Naive thymus-derived CD4-positive, alpha-beta T cell (primary cell): ENCODE measurements at regions not wholly inside any gene's neighbourhood (a gene's known extent, or its start where the extent isn't known, plus 50 kb on each side); places are given as distances from the start of the nearest gene placed in this dataset.

Experiments used
- ATAC-seq: fragments of 150-1000 bp; cut with Tn5 transposase; 2 replicates; pipeline ENCODE4 v1.10.0; 2021; ENCODE audit warnings: mild to moderate bottlenecking, moderate library complexity
- CTCF ChIA-PET: fragments of 350-600 bp; sonication (Branson Sonifier 250); formaldehyde crosslinking; loops from one replicate; lab custom pipeline; 2021; ENCODE audit warnings: antibody characterized with exemption; lab: Charles Lee
- POLR2A ChIA-PET: fragments of 350-600 bp; sonication (Branson Sonifier 250); formaldehyde crosslinking; loops from one replicate; lab custom pipeline; 2021; ENCODE audit warnings: antibody characterized with exemption, inconsistent platforms; lab: Charles Lee
- DNase-seq, 9 donors: peaks; one replicate each; pipeline versions ENCODE4 v3.0.0 to v3.0.0-alpha.2; 2020 to 2022; ENCODE audit warnings: mixed read lengths in 1 of 9
- H3K27ac ChIP-seq: one replicate; pipeline ENCODE4 v1.7.0; 2013; ENCODE audit warnings: mild to moderate bottlenecking, low read depth, low read length, moderate library complexity
- H3K27me3 ChIP-seq, 2 donors: one replicate each; pipeline ENCODE4 v1.7.0; 2013; ENCODE audit warnings: low read length in 2 of 2, mild to moderate bottlenecking in 2 of 2, moderate library complexity in 2 of 2; ENCODE audit not compliant: control insufficient read depth in 2 of 2, insufficient read depth in 2 of 2
- H3K36me3 ChIP-seq, 3 experiments: 1 replicate in 2 of 3; 2 replicates in 1 of 3; pipeline ENCODE4 v1.7.0; 2013; ENCODE audit warnings: low read length in 3 of 3, mild to moderate bottlenecking in 3 of 3, moderate library complexity in 1 of 3; ENCODE audit not compliant: insufficient read depth in 3 of 3, control insufficient read depth in 2 of 3
- H3K4me1 ChIP-seq, 2 donors: one replicate each; pipeline ENCODE4 v1.7.0; 2013; ENCODE audit warnings: low read length in 2 of 2, mild to moderate bottlenecking in 2 of 2, moderate library complexity in 1 of 2; ENCODE audit not compliant: control insufficient read depth in 2 of 2, insufficient read depth in 2 of 2
- H3K4me3 ChIP-seq: 2 replicates; pipeline ENCODE4 v1.7.0; 2013; ENCODE audit warnings: mild to moderate bottlenecking, low read length
- H3K9me3 ChIP-seq, 3 experiments: 1 replicate in 2 of 3; 2 replicates in 1 of 3; pipeline ENCODE4 v1.7.0; 2013; ENCODE audit warnings: low read length in 3 of 3; ENCODE audit not compliant: control insufficient read depth in 2 of 3
- H3K27ac Mint-ChIP-seq, 9 donors: one replicate each; pipeline ENCODE4 v1.8.0; 2020 to 2022; ENCODE audit warnings: mixed read lengths in 9 of 9, mild to moderate bottlenecking in 8 of 9, moderate library complexity in 5 of 9, inconsistent platforms in 2 of 9
- H3K27me3 Mint-ChIP-seq, 5 donors: one replicate each; pipeline ENCODE4 v1.8.0; 2021 to 2022; ENCODE audit warnings: mixed read lengths in 5 of 5, mild to moderate bottlenecking in 1 of 5
- H3K36me3 Mint-ChIP-seq, 5 donors: one replicate each; pipeline ENCODE4 v1.8.0; 2020 to 2022; ENCODE audit warnings: mixed read lengths in 5 of 5, mild to moderate bottlenecking in 3 of 5, inconsistent platforms in 1 of 5
- H3K4me1 Mint-ChIP-seq, 7 donors: one replicate each; pipeline ENCODE4 v1.8.0; 2020 to 2022; ENCODE audit warnings: mixed read lengths in 7 of 7, mild to moderate bottlenecking in 3 of 7, inconsistent platforms in 1 of 7
- H3K4me3 Mint-ChIP-seq, 10 donors: one replicate each; pipeline ENCODE4 v1.8.0; 2020 to 2022; ENCODE audit warnings: mild to moderate bottlenecking in 10 of 10, mixed read lengths in 10 of 10, moderate library complexity in 6 of 10, inconsistent platforms in 2 of 10
- H3K9me3 Mint-ChIP-seq, 11 donors: one replicate each; pipeline ENCODE4 v1.8.0; 2020 to 2022; ENCODE audit warnings: mixed read lengths in 11 of 11, mild to moderate bottlenecking in 4 of 11, inconsistent platforms in 1 of 11, moderate library complexity in 1 of 11
- intact Hi-C, 2 donors: fragments of 100-400 bp; cut with micrococcal nuclease; formaldehyde crosslinking; loops; one replicate each; pipeline ENCODE4 v1.15.1; 2023

DNA sequence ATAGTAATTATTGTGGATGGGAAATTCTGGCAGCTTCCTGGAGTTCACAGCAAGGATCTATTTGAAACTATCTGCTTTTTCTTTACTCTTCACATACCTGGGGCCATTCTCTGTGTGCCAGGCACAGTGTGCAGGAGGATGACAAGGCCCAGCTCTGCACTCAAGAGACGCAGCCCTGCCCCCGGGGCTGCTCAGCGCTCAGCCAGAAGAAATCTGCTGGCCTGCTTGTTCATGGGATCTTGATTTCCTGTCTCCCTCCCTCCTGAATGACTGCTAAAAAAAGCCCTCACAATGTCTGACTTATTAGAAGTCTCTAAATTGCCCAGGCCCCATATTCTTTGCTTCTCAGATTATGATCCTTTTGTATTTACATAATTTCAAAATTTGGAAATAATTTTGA is 210.9 kb downstream of the DCDC2C start:
- Mint-ChIP-seq H3K27ac (no peak overlapping the region), H3K36me3 (peaks cover 0 to 3% (median 0%) of the 10 kb centered on the region in 5 donors), H3K4me1 (no peaks in the 10 kb centered on the region), H3K27me3 (peaks cover 0 to 10% (median 0%) of the 10 kb centered on the region in 5 donors), H3K4me3 (no peak overlapping the region), H3K9me3 (peaks cover 0 to 8% (median 4%) of the 10 kb centered on the region in 11 donors)
- no peaks in the 10 kb centered on the region for H3K9me3 ChIP-seq
- H3K27ac ChIP-seq: no peak overlapping the region
- H3K27me3 ChIP-seq: no peaks in the 10 kb centered on the region
- ChIA-PET POLR2A (no interaction called here), CTCF (no interaction called here)
- intact Hi-C loops: no loop called here
- no peak overlapping the region for H3K4me3 ChIP-seq
- ATAC-seq (no peak), DNase-seq (no peak)
- H3K4me1 ChIP-seq: no peaks in the 10 kb centered on the region
- H3K36me3 ChIP-seq: no peaks in the 10 kb centered on the region

DNA sequence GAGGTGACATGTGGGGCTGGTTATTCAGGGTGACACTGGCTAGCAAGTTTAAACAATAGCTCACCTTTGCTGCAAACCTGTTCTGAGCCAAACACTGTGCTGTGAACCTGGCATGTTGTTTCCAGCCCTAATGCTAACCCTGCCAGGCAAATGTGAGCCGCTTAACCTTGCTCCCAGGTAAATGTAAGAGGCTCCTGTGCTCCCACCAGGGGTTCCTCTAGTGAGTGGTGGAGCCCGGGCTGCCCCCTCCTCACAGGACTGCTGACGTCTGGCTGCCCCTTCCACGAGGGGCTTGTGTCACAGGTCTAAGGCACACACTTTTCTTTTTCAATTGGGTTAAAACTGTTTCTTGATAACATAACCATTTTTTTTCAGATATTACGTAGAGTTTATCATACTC is 223.7 kb downstream of the DCDC2C start:
- no peaks in the 10 kb centered on the region for H3K4me1 ChIP-seq
- CTCF ChIA-PET: no interaction called here
- no peak overlapping the region for H3K4me3 Mint-ChIP-seq

DNA sequence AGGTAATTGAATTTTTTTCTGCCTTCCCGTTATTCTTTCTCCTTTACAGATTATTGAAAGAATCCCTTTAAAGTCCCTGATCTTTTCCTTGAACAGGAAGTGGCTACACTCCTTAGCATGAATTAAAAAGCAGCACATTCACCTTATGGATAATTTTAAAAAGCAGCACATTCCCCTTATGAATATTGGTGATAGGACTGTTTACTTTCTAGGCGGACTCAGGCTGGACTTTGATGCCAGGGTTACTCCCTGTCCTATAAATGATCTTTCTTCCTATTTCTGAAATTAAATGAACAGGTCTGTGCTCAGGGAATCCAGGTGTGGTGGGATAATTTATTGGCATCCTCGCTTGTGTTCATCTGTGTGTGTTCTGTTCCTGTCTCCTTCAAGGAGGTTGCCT is 226.0 kb downstream of the DCDC2C start:
- peaks cover 0 to 24% (median 7%) of the 10 kb centered on the region in 11 donors for H3K9me3 Mint-ChIP-seq

More for the DNA sequence above, 223.7 kb downstream of the DCDC2C start:
- no peak overlapping the region for H3K4me3 ChIP-seq
- intact Hi-C loops: no loop called here
- H3K36me3 Mint-ChIP-seq: no peaks in the 10 kb centered on the region
- H3K9me3 ChIP-seq: no peaks in the 10 kb centered on the region
- H3K36me3 ChIP-seq: no peaks in the 10 kb centered on the region
- no peak overlapping the region for H3K27ac ChIP-seq
- DNase-seq: no peak
- H3K27ac Mint-ChIP-seq: no peak overlapping the region
- POLR2A ChIA-PET: no interaction called here
- no peaks in the 10 kb centered on the region for H3K4me1 Mint-ChIP-seq
- no peak for ATAC-seq
- H3K9me3 Mint-ChIP-seq: peaks cover 0 to 11% (median 1%) of the 10 kb centered on the region in 11 donors
- no peaks in the 10 kb centered on the region for H3K27me3 ChIP-seq
- H3K27me3 Mint-ChIP-seq: peaks cover 0 to 5% (median 0%) of the 10 kb centered on the region in 5 donors

DNA sequence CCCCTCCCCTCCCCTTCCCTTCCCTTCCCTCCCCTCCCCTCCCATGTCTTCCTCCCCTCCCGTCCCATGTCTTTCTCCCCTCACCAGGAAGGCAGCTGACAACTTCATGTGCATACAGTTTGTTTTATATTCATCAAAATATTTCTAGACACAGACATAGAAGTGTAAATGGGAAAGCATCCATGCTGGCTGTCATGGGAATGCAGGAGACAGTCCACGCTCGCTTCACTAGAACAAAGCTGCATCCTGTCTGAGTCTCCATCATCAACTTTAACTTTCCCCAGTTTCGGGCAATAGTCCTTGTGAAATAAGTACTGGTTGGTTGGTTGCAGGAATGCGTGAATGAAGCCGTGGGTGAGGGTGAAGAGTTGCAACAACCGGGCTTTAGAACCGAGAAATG is 226.9 kb downstream of the DCDC2C start:
- ChIA-PET POLR2A (no interaction called here), CTCF (no interaction called here)
- Mint-ChIP-seq H3K27me3 (peaks cover 0 to 4% (median 0%) of the 10 kb centered on the region in 5 donors), H3K36me3 (peaks cover 0 to 3% (median 0%) of the 10 kb centered on the region in 5 donors), H3K27ac (no peak overlapping the region), H3K4me3 (no peak overlapping the region), H3K4me1 (no peaks in the 10 kb centered on the region), H3K9me3 (peaks cover 0 to 21% (median 7%) of the 10 kb centered on the region in 11 donors)
- no peaks in the 10 kb centered on the region for H3K9me3 ChIP-seq
- DNase-seq (no peak), ATAC-seq (no peak)
- no peak overlapping the region for H3K4me3 ChIP-seq
- no peaks in the 10 kb centered on the region for H3K4me1 ChIP-seq
- no peak overlapping the region for H3K27ac ChIP-seq
- H3K36me3 ChIP-seq: no peaks in the 10 kb centered on the region
- intact Hi-C loops: no loop called here
- H3K27me3 ChIP-seq: no peaks in the 10 kb centered on the region

More for the DNA sequence above, 226.0 kb downstream of the DCDC2C start:
- POLR2A ChIA-PET: no interaction called here
- Mint-ChIP-seq H3K4me1 (no peaks in the 10 kb centered on the region), H3K36me3 (peaks cover 0 to 3% (median 0%) of the 10 kb centered on the region in 5 donors), H3K27me3 (peaks cover 0 to 5% (median 0%) of the 10 kb centered on the region in 5 donors), H3K27ac (no peak overlapping the region), H3K4me3 (no peak overlapping the region)
- Histone ChIP-seq H3K4me3 (no peak overlapping the region), H3K27me3 (no peaks in the 10 kb centered on the region), H3K4me1 (no peaks in the 10 kb centered on the region), H3K9me3 (no peaks in the 10 kb centered on the region), H3K36me3 (no peaks in the 10 kb centered on the region), H3K27ac (no peak overlapping the region)
- DNase-seq (no peak), ATAC-seq (no peak)
- CTCF ChIA-PET: no interaction called here
- intact Hi-C loops: no loop called here

DNA sequence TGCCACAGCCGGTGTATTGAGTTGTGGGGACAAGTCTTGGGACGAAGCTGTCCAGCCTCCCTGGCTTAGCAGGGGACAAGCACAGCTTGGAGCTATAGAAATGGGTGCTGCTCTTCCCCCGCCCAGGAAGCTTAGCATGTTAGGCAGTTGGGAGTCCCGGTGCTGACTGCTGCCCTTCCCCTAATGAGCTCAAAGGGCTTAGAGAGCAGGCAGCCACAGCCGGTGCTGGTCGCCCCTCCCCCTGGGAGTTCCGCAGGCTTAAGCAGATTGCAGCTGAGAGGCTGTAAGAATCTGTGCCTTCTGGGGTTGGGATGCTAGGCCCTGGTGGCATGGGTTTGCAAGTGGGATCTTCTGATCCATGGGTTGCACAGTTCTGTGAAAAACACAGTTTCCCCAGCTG is 237.3 kb downstream of the DCDC2C start:
- DNase-seq: no peak

DNA sequence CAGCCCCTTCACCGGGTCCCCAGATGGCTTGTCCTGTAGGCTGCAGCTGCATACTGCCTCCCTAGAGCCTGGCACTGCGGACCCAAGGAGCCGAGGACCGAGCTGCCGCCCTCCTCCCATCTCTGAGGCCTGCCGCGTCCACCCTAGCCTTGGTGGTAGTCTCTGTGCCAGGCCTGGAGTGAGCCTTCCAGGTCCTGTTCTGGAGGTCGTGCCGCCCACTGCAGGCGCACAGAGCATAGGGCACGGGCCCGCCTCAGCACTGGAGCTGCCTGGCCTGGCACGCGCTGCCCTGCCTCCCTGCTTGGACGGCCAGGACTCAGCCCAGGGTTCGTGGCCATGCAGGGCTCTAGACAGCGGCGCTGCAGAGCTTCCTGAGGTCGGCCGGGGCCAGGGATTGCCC is 239.5 kb downstream of the DCDC2C start:
- H3K27me3 ChIP-seq: no peaks in the 10 kb centered on the region
- H3K9me3 ChIP-seq: no peaks in the 10 kb centered on the region
- CTCF ChIA-PET: no interaction called here
- POLR2A ChIA-PET: no interaction called here
- no peaks in the 10 kb centered on the region for H3K36me3 ChIP-seq
- Mint-ChIP-seq H3K36me3 (no peaks in the 10 kb centered on the region), H3K4me3 (no peak overlapping the region), H3K4me1 (no peaks in the 10 kb centered on the region), H3K9me3 (peaks cover 0 to 19% (median 4%) of the 10 kb centered on the region in 11 donors), H3K27me3 (peaks cover 0 to 23% (median 7%) of the 10 kb centered on the region in 5 donors), H3K27ac (no peak overlapping the region)
- intact Hi-C loops: no loop called here
- H3K4me1 ChIP-seq: no peaks in the 10 kb centered on the region
- ATAC-seq (no peak), DNase-seq (no peak)
- no peak overlapping the region for H3K27ac ChIP-seq
- H3K4me3 ChIP-seq: no peak overlapping the region

More for the DNA sequence above, 237.3 kb downstream of the DCDC2C start:
- peaks cover 2 to 34% (median 9%) of the 10 kb centered on the region in 11 donors for H3K9me3 Mint-ChIP-seq
- intact Hi-C loops: no loop called here
- H3K27ac Mint-ChIP-seq: no peak overlapping the region
- Histone ChIP-seq H3K27ac (no peak overlapping the region), H3K4me3 (no peak overlapping the region), H3K36me3 (no peaks in the 10 kb centered on the region), H3K9me3 (no peaks in the 10 kb centered on the region), H3K4me1 (no peaks in the 10 kb centered on the region), H3K27me3 (no peaks in the 10 kb centered on the region)
- POLR2A ChIA-PET: no interaction called here
- peaks cover 0 to 23% (median 7%) of the 10 kb centered on the region in 5 donors for H3K27me3 Mint-ChIP-seq
- H3K4me1 Mint-ChIP-seq: no peaks in the 10 kb centered on the region
- no peaks in the 10 kb centered on the region for H3K36me3 Mint-ChIP-seq
- CTCF ChIA-PET: no interaction called here
- no peak overlapping the region for H3K4me3 Mint-ChIP-seq
- ATAC-seq: no peak

DNA sequence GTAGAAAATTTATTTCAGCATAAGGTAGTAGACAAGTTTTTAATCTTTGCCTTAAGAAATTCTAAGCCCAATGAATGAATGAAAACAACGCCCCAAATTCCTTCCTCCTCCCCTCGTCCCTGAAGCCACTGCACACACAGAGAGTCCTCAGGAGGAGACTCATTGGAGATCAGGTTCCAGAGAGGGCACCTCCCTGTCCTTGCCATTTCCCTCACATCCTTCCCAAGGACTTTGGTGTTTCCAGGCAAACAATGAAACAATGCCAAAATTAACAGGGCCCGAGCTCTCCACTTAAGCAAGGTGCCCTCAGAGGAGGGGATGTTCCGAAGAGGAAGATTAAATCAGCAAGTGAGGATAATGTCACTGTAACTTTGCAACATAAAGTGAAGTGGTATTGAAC is 240.7 kb downstream of the DCDC2C start:
- Histone ChIP-seq H3K27me3 (no peaks in the 10 kb centered on the region), H3K36me3 (no peaks in the 10 kb centered on the region), H3K9me3 (no peaks in the 10 kb centered on the region), H3K4me3 (no peak overlapping the region), H3K27ac (no peak overlapping the region), H3K4me1 (no peaks in the 10 kb centered on the region)
- no peak overlapping the region for H3K4me3 Mint-ChIP-seq
- peaks cover 0 to 14% (median 5%) of the 10 kb centered on the region in 11 donors for H3K9me3 Mint-ChIP-seq
- DNase-seq: no peak
- ATAC-seq: no peak
- no peaks in the 10 kb centered on the region for H3K36me3 Mint-ChIP-seq
- CTCF ChIA-PET: no interaction called here
- H3K4me1 Mint-ChIP-seq: no peaks in the 10 kb centered on the region
- POLR2A ChIA-PET: no interaction called here
- peaks cover 0 to 17% (median 7%) of the 10 kb centered on the region in 5 donors for H3K27me3 Mint-ChIP-seq
- no peak overlapping the region for H3K27ac Mint-ChIP-seq
- intact Hi-C loops: no loop called here
